SK-N-SH (cell line): ENCODE measurements at regions not wholly inside any gene's neighbourhood (a gene's known extent, or its start where the extent isn't known, plus 50 kb on each side); places are given as distances from the start of the nearest gene placed in this dataset.

Source experiments
- CTCF ChIA-PET: fragments of 300-600, 350-600 bp; formaldehyde crosslinking; extraction: SDS; loops from one replicate; lab custom pipeline; 2021; lab: Yijun Ruan, JAX
- POLR2A ChIA-PET: fragments of 350-600 bp; sonication (Branson Sonifier 250); formaldehyde crosslinking; extraction: SDS; loops from one replicate; lab custom pipeline; 2020; ENCODE audit warnings: antibody characterized with exemption, inconsistent platforms; lab: Yijun Ruan, JAX
- DNase-seq: peaks from one replicate; pipeline ENCODE4 v3.0.0; 2012
- H2AFZ ChIP-seq: fragments of 200-600 bp; sonication (generic); 2 replicates; pipeline ENCODE4 v1.8.1; 2016; ENCODE audit warnings: antibody characterized with exemption, mild to moderate bottlenecking, low read depth
- H3F3A ChIP-seq: fragments of 200-600 bp; sonication (generic); replicated peaks from 2 replicates; pipeline ENCODE3; 2016; ENCODE audit warnings: antibody characterized with exemption, mild to moderate bottlenecking; ENCODE audit not compliant: insufficient read depth
- H3K27ac ChIP-seq, 2 experiments: fragments of 200-500 bp in 1 of 2; fragments of 200-600 bp in 1 of 2; sonication (Bioruptor generic) in 1 of 2; sonication (generic), shearing (Covaris generic) in 1 of 2; 2 replicates each; pipeline versions ENCODE4 v1.5.1 to v1.6.1; 2014 to 2016; ENCODE audit warnings: low read depth in 2 of 2, inconsistent platforms in 1 of 2, low read length in 1 of 2, mild to moderate bottlenecking in 1 of 2, mixed read lengths in 1 of 2
- H3K27me3 ChIP-seq: fragments of 200-600 bp; sonication (generic), shearing (Covaris generic); 2 replicates; pipeline ENCODE4 v1.6.1; 2016; ENCODE audit warnings: mixed run types; ENCODE audit not compliant: insufficient read depth
- H3K36me3 ChIP-seq, 2 experiments: fragments of 200-500 bp in 1 of 2; fragments of 200-600 bp in 1 of 2; sonication (Bioruptor generic) in 1 of 2; sonication (generic) in 1 of 2; replicated peaks in 1 of 2; 2 replicates each; pipeline versions ENCODE3 to v1.5.1; 2014 to 2016; ENCODE audit warnings: low read length in 1 of 2, mild to moderate bottlenecking in 1 of 2; ENCODE audit not compliant: insufficient read depth in 2 of 2, control insufficient read depth in 1 of 2
- H3K4me1 ChIP-seq, 2 experiments: fragments of 200-500 bp in 1 of 2; fragments of 200-600 bp in 1 of 2; sonication (Bioruptor generic) in 1 of 2; sonication (generic), shearing (Covaris generic) in 1 of 2; 2 replicates each; pipeline versions ENCODE4 v1.5.1 to v1.6.1; 2014 to 2016; ENCODE audit warnings: low read depth in 1 of 2, low read length in 1 of 2, mixed run types in 1 of 2; ENCODE audit not compliant: insufficient read depth in 2 of 2, control insufficient read depth in 1 of 2
- H3K4me2 ChIP-seq: fragments of 200-600 bp; sonication (generic), shearing (Covaris generic); 2 replicates; pipeline ENCODE4 v1.6.1; 2017; ENCODE audit warnings: mixed run types
- H3K4me3 ChIP-seq, 2 experiments: fragments of 200-500 bp in 1 of 2; fragments of 200-600 bp in 1 of 2; sonication (Bioruptor generic) in 1 of 2; sonication (generic), shearing (Covaris generic) in 1 of 2; 2 replicates each; pipeline versions ENCODE4 v1.5.1 to v1.8.1; 2014 to 2016; ENCODE audit warnings: low read depth in 2 of 2, inconsistent platforms in 1 of 2, low read length in 1 of 2, mild to moderate bottlenecking in 1 of 2, mixed read lengths in 1 of 2, moderate library complexity in 1 of 2
- H3K79me2 ChIP-seq: fragments of 200-600 bp; sonication (generic); 2 replicates; pipeline ENCODE4 v1.8.1; 2017; ENCODE audit warnings: mild to moderate bottlenecking; ENCODE audit not compliant: insufficient read depth
- H3K9ac ChIP-seq: fragments of 200-600 bp; sonication (generic); 2 replicates; pipeline ENCODE4 v1.6.1; 2017; ENCODE audit warnings: mixed run types
- H3K9me2 ChIP-seq: fragments of 200-600 bp; sonication (generic); 2 replicates; pipeline ENCODE4 v1.6.1; 2017; ENCODE audit warnings: mixed run types
- H3K9me3 ChIP-seq: fragments of 200-600 bp; sonication (generic); 2 replicates; pipeline ENCODE4 v1.6.1; 2017; ENCODE audit warnings: mixed run types, mild to moderate bottlenecking, moderate library complexity
- H4K20me1 ChIP-seq: fragments of 200-600 bp; sonication (generic); 2 replicates; pipeline ENCODE4 v1.6.1; 2017; ENCODE audit warnings: mild to moderate bottlenecking, mixed run types; ENCODE audit not compliant: insufficient read depth
- CHD2 ChIP-seq: fragments of 150-350 bp; IDR thresholded peaks from 2 replicates; pipeline ENCODE4 v1.6.1; 2018; ENCODE audit warnings: low read length; ENCODE audit not compliant: partially characterized antibody
- ELF1 ChIP-seq: IDR thresholded peaks from 2 replicates; pipeline ENCODE4 v1.4.0; 2012
- EP300 ChIP-seq, 2 experiments: IDR thresholded peaks; 2 replicates each; pipeline versions ENCODE4 v1.4.0 to v1.6.1; 2012; ENCODE audit warnings: borderline replicate concordance in 1 of 2, low read depth in 1 of 2, low read length in 1 of 2
- EZH2phosphoT487 ChIP-seq: fragments of 200-600 bp; sonication (generic); IDR thresholded peaks from 2 replicates; pipeline ENCODE4 v1.6.1; 2017; ENCODE audit warnings: low read depth, mixed run types, mild to moderate bottlenecking, antibody characterized with exemption, moderate library complexity, borderline replicate concordance
- FOSL2 ChIP-seq: IDR thresholded peaks from 2 replicates; pipeline ENCODE4 v1.4.0; 2012; ENCODE audit warnings: low read depth, mild to moderate bottlenecking, moderate library complexity, borderline replicate concordance
- FOXJ3 ChIP-seq: sonication (generic); formaldehyde crosslinking; IDR thresholded peaks from 2 replicates; pipeline ENCODE4 v1.5.1; 2020; ENCODE audit warnings: mild to moderate bottlenecking, missing genetic modification reagents
- FOXM1 ChIP-seq: IDR thresholded peaks from 2 replicates; pipeline ENCODE4 v1.4.0; 2012; ENCODE audit warnings: low read depth, mild to moderate bottlenecking
- GABPA ChIP-seq: IDR thresholded peaks from 2 replicates; pipeline ENCODE4 v1.4.0; 2012; ENCODE audit warnings: low read depth, mild to moderate bottlenecking
- GATA2 ChIP-seq: sonication (generic); formaldehyde crosslinking; IDR thresholded peaks from 2 replicates; pipeline ENCODE4 v1.5.0; 2020; ENCODE audit warnings: mild to moderate bottlenecking, missing genetic modification reagents
- MAX ChIP-seq: IDR thresholded peaks from 2 replicates; pipeline ENCODE4 v1.4.0; 2012; ENCODE audit warnings: low read depth
- MEF2A ChIP-seq: IDR thresholded peaks from 2 replicates; pipeline ENCODE4 v1.4.0; 2012; ENCODE audit warnings: low read depth, borderline replicate concordance
- MXI1 ChIP-seq: IDR thresholded peaks from 2 replicates; pipeline ENCODE4 v1.6.1; 2012; ENCODE audit warnings: mild to moderate bottlenecking, low read depth, low read length, improper control_type of control experiment
- NFIC ChIP-seq: IDR thresholded peaks from 2 replicates; pipeline ENCODE4 v1.4.0; 2012; ENCODE audit warnings: borderline replicate concordance
- POLR2AphosphoS5 ChIP-seq: IDR thresholded peaks from 2 replicates; pipeline ENCODE4 v1.6.1; 2012; ENCODE audit warnings: low read depth, low read length
- RCOR1 ChIP-seq: fragments of 150-350 bp; IDR thresholded peaks from 2 replicates; pipeline ENCODE4 v1.6.1; 2017; ENCODE audit warnings: antibody characterized with exemption, low read length
- RFX5 ChIP-seq: IDR thresholded peaks from 2 replicates; pipeline ENCODE4 v1.6.1; 2012; ENCODE audit warnings: mild to moderate bottlenecking, improper control_type of control experiment, low read length
- RXRA ChIP-seq: IDR thresholded peaks from 2 replicates; pipeline ENCODE4 v1.4.0; 2012; ENCODE audit warnings: low read depth, mild to moderate bottlenecking, borderline replicate concordance
- SIN3A ChIP-seq: IDR thresholded peaks from 2 replicates; pipeline ENCODE4 v1.6.1; 2012; ENCODE audit warnings: low read depth, mild to moderate bottlenecking, low read length, moderate library complexity, borderline replicate concordance
- SMC3 ChIP-seq: IDR thresholded peaks from 2 replicates; pipeline ENCODE4 v1.6.1; 2012; ENCODE audit warnings: low read depth, low read length, improper control_type of control experiment
- TAF1 ChIP-seq: IDR thresholded peaks from 2 replicates; pipeline ENCODE4 v1.6.1; 2012; ENCODE audit warnings: low read depth, mild to moderate bottlenecking, low read length, moderate library complexity, borderline replicate concordance
- TCF12 ChIP-seq: IDR thresholded peaks from 2 replicates; pipeline ENCODE4 v1.4.0; 2012
- TEAD4 ChIP-seq: IDR thresholded peaks from 2 replicates; pipeline ENCODE4 v1.4.0; 2012; ENCODE audit warnings: mild to moderate bottlenecking, borderline replicate concordance; ENCODE audit not compliant: insufficient read depth
- USF1 ChIP-seq: IDR thresholded peaks from 2 replicates; pipeline ENCODE4 v1.4.0; 2012; ENCODE audit warnings: low read depth, borderline replicate concordance
- YY1 ChIP-seq: IDR thresholded peaks from 2 replicates; pipeline ENCODE4 v1.4.0; 2012; ENCODE audit warnings: low read depth, mild to moderate bottlenecking
- WGBS: methylation state at CpG from one replicate; pipeline ENCODE4 v1.1.6; 2017; ENCODE audit warnings: low lambda C conversion rate; 5-methylcytosine and 5-hydroxymethylcytosine counted together
- TF ChIP-seq, protein P1 (sequence below): IDR thresholded peaks from 2 replicates; pipeline ENCODE4 v1.4.0; 2012; ENCODE audit warnings: low read depth, borderline replicate concordance
- TF ChIP-seq, protein P2 (sequence below): IDR thresholded peaks from 2 replicates; pipeline ENCODE4; 2012

DNA sequence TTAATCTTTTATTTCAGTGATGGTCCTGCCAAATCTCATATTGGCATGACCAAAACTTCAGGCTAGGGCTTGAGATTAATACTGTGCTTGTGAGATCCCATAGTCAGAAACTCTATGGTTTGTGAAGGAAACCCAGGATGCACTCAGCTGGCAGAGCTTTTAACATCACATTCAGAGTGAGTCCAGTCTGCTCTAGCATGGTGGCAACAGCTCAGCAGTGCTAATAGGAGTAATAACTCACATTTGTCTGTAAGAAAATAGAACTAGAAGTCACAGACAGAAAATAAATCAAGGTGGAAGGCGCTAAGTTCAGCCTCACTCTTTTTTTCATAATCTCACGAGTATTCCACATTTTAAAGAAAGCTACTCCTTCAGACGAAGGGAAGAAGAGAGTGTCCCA, 549.3 kb upstream of the TENM4 start:
- H3F3A ChIP-seq = no peaks in the 10 kb centered on the region
- WGBS = 8% methylated on average over 3 of the region's 3 CpGs
- H3K9ac ChIP-seq = no peak overlapping the region
- no peak overlapping the region for H3K4me2 ChIP-seq
- H3K4me1 ChIP-seq = no peaks in the 10 kb centered on the region
- no peaks in the 10 kb centered on the region for H3K9me2 ChIP-seq
- POLR2A ChIA-PET = no interaction called here
- no peaks in the 10 kb centered on the region for H4K20me1 ChIP-seq
- no peaks in the 10 kb centered on the region for H3K27me3 ChIP-seq
- H3K9me3 ChIP-seq = no peaks in the 10 kb centered on the region
- DNase-seq = no peak
- no peak overlapping the region for H2AFZ ChIP-seq
- CTCF ChIA-PET = no interaction called here
- no peak for TF ChIP-seq GATA2 (CRISPR knock-in tag)
- no peak for TF ChIP-seq TEAD4
- TF ChIP-seq NFIC = no peak
- no peak for TF ChIP-seq EP300 (IDR thresholded peaks at IDR 0.05; ENCODE audit: borderline replicate concordance in 1 of 2, low read depth in 1 of 2, low read length in 1 of 2)
- TF ChIP-seq, protein P1, sequence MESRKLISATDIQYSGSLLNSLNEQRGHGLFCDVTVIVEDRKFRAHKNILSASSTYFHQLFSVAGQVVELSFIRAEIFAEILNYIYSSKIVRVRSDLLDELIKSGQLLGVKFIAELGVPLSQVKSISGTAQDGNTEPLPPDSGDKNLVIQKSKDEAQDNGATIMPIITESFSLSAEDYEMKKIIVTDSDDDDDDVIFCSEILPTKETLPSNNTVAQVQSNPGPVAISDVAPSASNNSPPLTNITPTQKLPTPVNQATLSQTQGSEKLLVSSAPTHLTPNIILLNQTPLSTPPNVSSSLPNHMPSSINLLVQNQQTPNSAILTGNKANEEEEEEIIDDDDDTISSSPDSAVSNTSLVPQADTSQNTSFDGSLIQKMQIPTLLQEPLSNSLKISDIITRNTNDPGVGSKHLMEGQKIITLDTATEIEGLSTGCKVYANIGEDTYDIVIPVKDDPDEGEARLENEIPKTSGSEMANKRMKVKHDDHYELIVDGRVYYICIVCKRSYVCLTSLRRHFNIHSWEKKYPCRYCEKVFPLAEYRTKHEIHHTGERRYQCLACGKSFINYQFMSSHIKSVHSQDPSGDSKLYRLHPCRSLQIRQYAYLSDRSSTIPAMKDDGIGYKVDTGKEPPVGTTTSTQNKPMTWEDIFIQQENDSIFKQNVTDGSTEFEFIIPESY = no peak
- no peak for TF ChIP-seq SMC3
- TF ChIP-seq YY1 = no peak
- no peak for TF ChIP-seq ELF1
- TF ChIP-seq FOXJ3 (CRISPR knock-in tag) = no peak
- no peak for TF ChIP-seq RFX5
- TF ChIP-seq POLR2AphosphoS5 = no peak
- TF ChIP-seq USF1 = no peak
- TF ChIP-seq SIN3A = no peak
- no peak for TF ChIP-seq MAX
- no peak for TF ChIP-seq GABPA
- TF ChIP-seq FOXM1 = no peak
- no peak for TF ChIP-seq TCF12
- TF ChIP-seq, all 33 proteins: peak for 0
- Histone ChIP-seq H3K4me3 (no peak overlapping the region), H3K27ac (no peak overlapping the region), H3K79me2 (no peaks in the 10 kb centered on the region), H3K36me3 (no peaks in the 10 kb centered on the region)

GRCh38 chr11:79982185-79982584, 541.4 kb upstream of the TENM4 start:
- no peaks in the 10 kb centered on the region for H3K9me3 ChIP-seq
- no peak for DNase-seq
- H2AFZ ChIP-seq = no peak overlapping the region
- no peak overlapping the region for H3K4me2 ChIP-seq
- 58% methylated on average over 4 of the region's 4 CpGs for WGBS
- H3K27ac ChIP-seq = no peak overlapping the region
- POLR2A ChIA-PET = no interaction called here
- H3K4me1 ChIP-seq = no peaks in the 10 kb centered on the region
- H3K36me3 ChIP-seq = no peaks in the 10 kb centered on the region
- no peaks in the 10 kb centered on the region for H3K9me2 ChIP-seq
- H3K9ac ChIP-seq = no peak overlapping the region
- no peaks in the 10 kb centered on the region for H3K79me2 ChIP-seq
- no peak overlapping the region for H3K4me3 ChIP-seq
- TF ChIP-seq RCOR1 = no peak
- TF ChIP-seq FOSL2 = no peak
- no peak for TF ChIP-seq MEF2A
- TF ChIP-seq RXRA = no peak
- TF ChIP-seq SIN3A = no peak
- no peak for TF ChIP-seq TAF1
- no peak for TF ChIP-seq MXI1
- no peak for TF ChIP-seq FOXJ3 (CRISPR knock-in tag)
- TF ChIP-seq, protein P2, sequence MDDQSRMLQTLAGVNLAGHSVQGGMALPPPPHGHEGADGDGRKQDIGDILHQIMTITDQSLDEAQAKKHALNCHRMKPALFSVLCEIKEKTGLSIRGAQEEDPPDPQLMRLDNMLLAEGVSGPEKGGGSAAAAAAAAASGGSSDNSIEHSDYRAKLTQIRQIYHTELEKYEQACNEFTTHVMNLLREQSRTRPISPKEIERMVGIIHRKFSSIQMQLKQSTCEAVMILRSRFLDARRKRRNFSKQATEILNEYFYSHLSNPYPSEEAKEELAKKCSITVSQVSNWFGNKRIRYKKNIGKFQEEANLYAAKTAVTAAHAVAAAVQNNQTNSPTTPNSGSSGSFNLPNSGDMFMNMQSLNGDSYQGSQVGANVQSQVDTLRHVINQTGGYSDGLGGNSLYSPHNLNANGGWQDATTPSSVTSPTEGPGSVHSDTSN = no peak
- no peak for TF ChIP-seq NFIC
- TF ChIP-seq YY1 = no peak
- no peak for TF ChIP-seq EZH2phosphoT487
- no peak for TF ChIP-seq MAX
- TF ChIP-seq CHD2 = no peak
- H4K20me1 ChIP-seq = no peaks in the 10 kb centered on the region
- no peaks in the 10 kb centered on the region for H3K27me3 ChIP-seq
- H3F3A ChIP-seq = no peaks in the 10 kb centered on the region
- CTCF ChIA-PET = no interaction called here
